GM23338 (cell line): ENCODE measurements at regions not wholly inside any gene's neighbourhood (a gene's known extent, or its start where the extent isn't known, plus 50 kb on each side); places are given as distances from the start of the nearest gene placed in this dataset.

Experiments
- ATAC-seq: fragments of 200-7000 bp; cut with Tn5 transposase; 3 replicates; pipeline ENCODE4 v1.9.1; 2020
- DNase-seq: peaks from one replicate; pipeline ENCODE4 v3.0.0-alpha.2; 2015; ENCODE audit warnings: low spot score
- H2AFZ ChIP-seq: fragments of 200-600 bp; sonication (generic); 2 replicates; pipeline ENCODE4 v1.8.0; 2016; ENCODE audit warnings: antibody characterized with exemption, mild to moderate bottlenecking, moderate library complexity
- H3F3A ChIP-seq: fragments of 200-600 bp; sonication (generic); replicated peaks from 2 replicates; pipeline ENCODE4 v1.8.0; 2017; ENCODE audit warnings: antibody characterized with exemption, mixed run types, low read depth
- H3K27ac ChIP-seq: fragments of 200-600 bp; sonication (generic); 2 replicates; pipeline ENCODE4 v1.6.1; 2016; ENCODE audit warnings: low read depth
- H3K27me3 ChIP-seq: fragments of 200-600 bp; sonication (generic); 2 replicates; pipeline ENCODE4 v1.8.0; 2016; ENCODE audit warnings: mild to moderate bottlenecking, mixed run types, moderate library complexity; ENCODE audit not compliant: insufficient read depth
- H3K36me3 ChIP-seq: fragments of 200-600 bp; sonication (generic); 2 replicates; pipeline ENCODE4 v1.8.0; 2016; ENCODE audit warnings: mild to moderate bottlenecking; ENCODE audit not compliant: insufficient read depth
- H3K4me1 ChIP-seq: fragments of 200-600 bp; sonication (generic); 2 replicates; pipeline ENCODE4 v1.8.0; 2016; ENCODE audit warnings: mild to moderate bottlenecking, moderate library complexity; ENCODE audit not compliant: insufficient read depth
- H3K4me2 ChIP-seq: fragments of 200-600 bp; sonication (generic); 2 replicates; pipeline ENCODE4 v1.7.1; 2017; ENCODE audit warnings: mixed run types
- H3K4me3 ChIP-seq: fragments of 200-600 bp; sonication (generic); 2 replicates; pipeline ENCODE4 v1.6.1; 2016; ENCODE audit warnings: mixed run types
- H3K79me2 ChIP-seq: fragments of 200-600 bp; sonication (generic); replicated peaks from 2 replicates; pipeline ENCODE4 v1.8.0; 2017; ENCODE audit warnings: mild to moderate bottlenecking; ENCODE audit not compliant: insufficient read depth
- H3K9me2 ChIP-seq: fragments of 200-600 bp; sonication (generic); 2 replicates; pipeline ENCODE4 v1.8.0; 2017; ENCODE audit not compliant: insufficient read depth
- H4K20me1 ChIP-seq: fragments of 200-600 bp; sonication (generic); replicated peaks from 2 replicates; pipeline ENCODE4 v1.8.0; 2017; ENCODE audit warnings: mild to moderate bottlenecking; ENCODE audit not compliant: insufficient read depth
- H3K27ac Mint-ChIP-seq: 2 replicates; pipeline ENCODE4 v1.8.0; 2020; ENCODE audit warnings: inconsistent platforms, mild to moderate bottlenecking, moderate library complexity, mixed read lengths
- H3K27me3 Mint-ChIP-seq: 3 replicates; pipeline ENCODE4 v1.8.0; 2022; ENCODE audit warnings: low read depth, mild to moderate bottlenecking, moderate library complexity, mixed read lengths, inconsistent platforms; ENCODE audit not compliant: insufficient read depth, poor library complexity
- H3K36me3 Mint-ChIP-seq: 3 replicates; pipeline ENCODE4 v1.8.0; 2021; ENCODE audit warnings: low read depth, mild to moderate bottlenecking, inconsistent platforms, moderate library complexity, mixed read lengths
- H3K4me1 Mint-ChIP-seq: 3 replicates; pipeline ENCODE4 v1.8.0; 2020; ENCODE audit warnings: mild to moderate bottlenecking, inconsistent platforms, mixed read lengths
- H3K4me3 Mint-ChIP-seq: 3 replicates; pipeline ENCODE4 v1.8.0; 2021; ENCODE audit warnings: moderate library complexity, mild to moderate bottlenecking, inconsistent platforms, mixed read lengths
- H3K9me3 Mint-ChIP-seq: 3 replicates; pipeline ENCODE4 v1.8.0; 2020; ENCODE audit warnings: moderate library complexity, mild to moderate bottlenecking, inconsistent platforms, mixed read lengths
- CREB1 ChIP-seq: fragments of 250-450 bp; sonication (Bioruptor Pico); IDR thresholded peaks from 2 replicates; pipeline ENCODE4 v1.5.0; 2020; ENCODE audit warnings: low read depth, mild to moderate bottlenecking, moderate library complexity
- EZH2phosphoT487 ChIP-seq: fragments of 200-600 bp; sonication (generic); IDR thresholded peaks from one replicate; pipeline ENCODE4 v1.8.1; 2018; ENCODE audit warnings: antibody characterized with exemption; ENCODE audit not compliant: unreplicated experiment
- NANOG ChIP-seq: IDR thresholded peaks from 2 replicates; pipeline ENCODE4 v1.6.1; 2016; ENCODE audit warnings: antibody characterized with exemption, borderline replicate concordance
- POLR2AphosphoS5 ChIP-seq: IDR thresholded peaks from 2 replicates; pipeline ENCODE4 v1.6.1; 2016; ENCODE audit warnings: antibody characterized with exemption, low read depth
- REST ChIP-seq: IDR thresholded peaks from one replicate; pipeline ENCODE4 v1.6.1; 2018; ENCODE audit warnings: antibody characterized with exemption; ENCODE audit not compliant: unreplicated experiment
- STAT1 ChIP-seq: IDR thresholded peaks from one replicate; pipeline ENCODE4 v1.6.1; 2016; ENCODE audit warnings: antibody characterized with exemption; ENCODE audit not compliant: unreplicated experiment
- TF ChIP-seq, protein P1 (sequence below): IDR thresholded peaks from 2 replicates; pipeline ENCODE4 v1.6.1; 2016; ENCODE audit warnings: antibody characterized with exemption

GRCh38 chr5:122656577-122656976 lies 118.3 kb upstream of the SNX2 start (continued):
- TF ChIP-seq REST: no peak

- Mint-ChIP-seq H3K36me3 (no peaks in the 10 kb centered on the region), H3K27me3 (peaks cover 1% of the 10 kb centered on the region), H3K4me3 (no peak overlapping the region), H3K27ac (no peak overlapping the region), H3K9me3 (no peaks in the 10 kb centered on the region), H3K4me1 (no peaks in the 10 kb centered on the region)
- Histone ChIP-seq H3K79me2 (no peaks in the 10 kb centered on the region), H3K4me1 (no peaks in the 10 kb centered on the region), H3K4me3 (no peak overlapping the region), H3K27ac (no peak overlapping the region), H3K27me3 (no peaks in the 10 kb centered on the region), H3K36me3 (no peaks in the 10 kb centered on the region), H3F3A (no peaks in the 10 kb centered on the region), H2AFZ (no peak overlapping the region), H4K20me1 (no peaks in the 10 kb centered on the region), H3K9me2 (peaks cover 5% of the 10 kb centered on the region; the same call in 1 of the 2 replicates), H3K4me2 (no peak overlapping the region)
- no peak for DNase-seq
- ATAC-seq: no peak
- TF ChIP-seq POLR2AphosphoS5 (no peak), STAT1 (no peak), NANOG (no peak), CREB1 (CRISPR knock-in tag) (no peak), EZH2phosphoT487 (no peak), REST (no peak)
- TF ChIP-seq, protein P1, sequence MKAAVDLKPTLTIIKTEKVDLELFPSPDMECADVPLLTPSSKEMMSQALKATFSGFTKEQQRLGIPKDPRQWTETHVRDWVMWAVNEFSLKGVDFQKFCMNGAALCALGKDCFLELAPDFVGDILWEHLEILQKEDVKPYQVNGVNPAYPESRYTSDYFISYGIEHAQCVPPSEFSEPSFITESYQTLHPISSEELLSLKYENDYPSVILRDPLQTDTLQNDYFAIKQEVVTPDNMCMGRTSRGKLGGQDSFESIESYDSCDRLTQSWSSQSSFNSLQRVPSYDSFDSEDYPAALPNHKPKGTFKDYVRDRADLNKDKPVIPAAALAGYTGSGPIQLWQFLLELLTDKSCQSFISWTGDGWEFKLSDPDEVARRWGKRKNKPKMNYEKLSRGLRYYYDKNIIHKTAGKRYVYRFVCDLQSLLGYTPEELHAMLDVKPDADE: no peak
Observed at GRCh38 chr5:122661496-122662180, 113.2 kb upstream of the SNX2 start.
